Stomach (tissue), 8 donors: ENCODE measurements at regions not wholly inside any gene's neighbourhood (a gene's known extent, or its start where the extent isn't known, plus 50 kb on each side); places are given as distances from the start of the nearest gene placed in this dataset.

Source experiments
- DNase-seq, 2 donors: peaks; one replicate each; pipeline versions ENCODE4 v3.0.0 to v3.0.0-alpha.2; 2013 to 2019
- H3K27ac ChIP-seq, 5 donors: fragments of 200-600 bp in 4 of 5; sonication (generic) in 4 of 5; one replicate each; pipeline ENCODE4 v1.5.1; 2013 to 2019; ENCODE audit warnings: mild to moderate bottlenecking in 1 of 5, moderate library complexity in 1 of 5
- H3K27me3 ChIP-seq, 3 donors: fragments of 200-600 bp; sonication (generic); one replicate each; pipeline ENCODE4 v1.5.1; 2017 to 2019; ENCODE audit warnings: mixed run types in 1 of 3
- H3K36me3 ChIP-seq, 4 donors: fragments of 200-600 bp; sonication (generic); 1 replicate in 3 of 4; 2 replicates in 1 of 4; pipeline ENCODE4 v1.5.1; 2016 to 2019
- H3K4me1 ChIP-seq, 4 donors: fragments of 200-600 bp; sonication (generic); one replicate each; pipeline ENCODE4 v1.5.1; 2016 to 2019
- H3K4me3 ChIP-seq, 4 donors: fragments of 200-600 bp; sonication (generic) in 3 of 4; one replicate each; pipeline ENCODE4 v1.5.1; 2016 to 2019; ENCODE audit warnings: mild to moderate bottlenecking in 1 of 4
- H3K9me3 ChIP-seq, 4 donors: fragments of 200-600 bp; sonication (generic); one replicate each; pipeline ENCODE4 v1.5.1; 2016 to 2019
- CTCF ChIP-seq, 7 experiments: fragments of 450-650 bp in 4 of 7; fragments of 200-600 bp in 3 of 7; sonication (generic) in 3 of 7; IDR thresholded peaks; one replicate each; pipeline ENCODE4 v1.5.1; 2016 to 2019; ENCODE audit warnings: antibody characterized with exemption in 7 of 7, control low read depth in 2 of 7, mild to moderate bottlenecking in 1 of 7
- EP300 ChIP-seq: sonication (generic); formaldehyde crosslinking; IDR thresholded peaks from one replicate; pipeline ENCODE4 v1.6.1; 2017; ENCODE audit warnings: antibody characterized with exemption
- POLR2A ChIP-seq, 4 donors: fragments of 450-650 bp; IDR thresholded peaks; one replicate each; pipeline ENCODE4 v1.6.1; 2016; ENCODE audit warnings: antibody characterized with exemption in 4 of 4, control low read depth in 2 of 4, mild to moderate bottlenecking in 1 of 4, moderate library complexity in 1 of 4
- POLR2AphosphoS5 ChIP-seq, 3 donors: sonication (generic); formaldehyde crosslinking; IDR thresholded peaks; one replicate each; pipeline ENCODE4 v1.6.1; 2016; ENCODE audit warnings: antibody characterized with exemption in 3 of 3
- WGBS, 5 donors: extraction: QIAGEN DNeasy Blood & Tissue Kit in 3 of 5; methylation state at CpG; one replicate each; pipeline versions ENCODE4 v1.1.5 to v1.1.7; 2013 to 2018; 5-methylcytosine and 5-hydroxymethylcytosine counted together
- intact Hi-C: fragments of 100-400 bp; cut with DNase I; formaldehyde crosslinking; loops from one replicate; pipeline ENCODE4 v1.15.1; 2023; ENCODE audit warnings: low total_unique reads
- donor health status: healthy with polysubstance abuse.
- donor health status: Bipolar disorder and iron deficiency.
- donor health status: healthy.

DNA sequence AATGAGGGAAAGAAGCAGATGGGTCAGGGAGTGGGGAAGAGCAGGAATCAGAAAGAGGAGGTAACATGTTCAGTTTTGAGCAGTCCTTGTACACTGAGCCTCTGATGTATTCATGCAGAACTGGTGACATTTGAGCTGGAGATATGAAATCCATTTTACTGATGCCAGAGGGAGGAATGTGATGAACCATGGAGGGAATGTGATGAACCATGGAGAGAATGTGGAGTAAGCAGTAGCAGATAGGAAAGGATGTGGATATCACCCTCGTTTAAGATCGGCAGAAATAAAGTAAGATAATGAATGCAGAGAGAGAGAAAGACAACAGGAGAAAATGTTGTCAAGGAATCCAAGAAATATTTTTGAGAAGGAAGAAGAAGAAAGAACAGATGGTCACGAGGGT, 231.6 kb downstream of the TBXT start:
- TF ChIP-seq EP300, result no peak
- TF ChIP-seq POLR2AphosphoS5 (IDR thresholded peaks at IDR 0.05), result no peak
- no peak for TF ChIP-seq CTCF (IDR thresholded peaks at IDR 0.05)
- TF ChIP-seq POLR2A (IDR thresholded peaks at IDR 0.05), result no peak
- Histone ChIP-seq H3K4me3 (no peak overlapping the region), H3K36me3 (no peaks in the 10 kb centered on the region), H3K27ac (no peak overlapping the region), H3K9me3 (no peaks in the 10 kb centered on the region), H3K4me1 (no peaks in the 10 kb centered on the region), H3K27me3 (no peaks in the 10 kb centered on the region)
- intact Hi-C loops, result no loop called here
- 81 to 87% (median 85%) methylated on average over 3 of the region's 3 CpGs for WGBS, 5 donors
- DNase-seq, result no peak

GRCh38 chr6:165931675-165932074, 236.0 kb downstream of the TBXT start:
- DNase-seq, result no peak
- no peak overlapping the region for H3K4me3 ChIP-seq
- WGBS, 5 donors, result 58 to 72% (median 60%) methylated on average over 9 of the region's 9 CpGs
- H3K9me3 ChIP-seq, result no peaks in the 10 kb centered on the region
- no peaks in the 10 kb centered on the region for H3K27me3 ChIP-seq
- TF ChIP-seq POLR2AphosphoS5 (IDR thresholded peaks at IDR 0.05), result no peak
- intact Hi-C loops, result no loop called here
- H3K27ac ChIP-seq, result no peak overlapping the region
- H3K36me3 ChIP-seq, result no peaks in the 10 kb centered on the region
- H3K4me1 ChIP-seq, result no peaks in the 10 kb centered on the region

DNA sequence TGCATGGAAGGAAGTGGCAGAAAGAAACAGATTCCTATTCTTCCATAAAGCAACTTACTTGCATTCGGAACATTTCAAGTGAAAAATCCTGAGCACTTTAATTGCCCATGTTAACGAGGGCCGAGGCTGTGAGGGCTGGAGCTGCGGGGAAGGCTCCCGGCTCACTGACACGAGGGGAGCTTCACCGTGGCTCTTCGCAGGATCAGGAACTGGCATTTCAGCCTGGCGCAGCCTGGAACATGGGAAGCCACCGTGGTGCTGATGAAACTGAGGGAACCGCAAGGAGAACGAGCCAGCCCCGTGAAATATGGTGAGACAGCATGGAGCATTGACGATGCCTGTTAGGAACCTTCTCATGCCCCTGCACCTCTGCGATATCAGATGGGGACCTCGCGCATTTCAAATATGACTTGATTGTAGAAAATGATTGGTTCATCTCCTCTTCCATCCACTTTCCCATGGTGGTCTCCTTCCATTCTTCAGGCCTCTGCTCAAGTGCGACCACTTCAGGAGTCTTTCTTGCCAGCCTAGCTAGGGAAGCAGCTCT, 236.9 kb downstream of the TBXT start:
- TF ChIP-seq CTCF (IDR thresholded peaks at IDR 0.05) (no peak), POLR2A (IDR thresholded peaks at IDR 0.05) (no peak), POLR2AphosphoS5 (IDR thresholded peaks at IDR 0.05) (no peak), EP300 (no peak)
- H3K4me3 ChIP-seq, result no peak overlapping the region

DNA sequence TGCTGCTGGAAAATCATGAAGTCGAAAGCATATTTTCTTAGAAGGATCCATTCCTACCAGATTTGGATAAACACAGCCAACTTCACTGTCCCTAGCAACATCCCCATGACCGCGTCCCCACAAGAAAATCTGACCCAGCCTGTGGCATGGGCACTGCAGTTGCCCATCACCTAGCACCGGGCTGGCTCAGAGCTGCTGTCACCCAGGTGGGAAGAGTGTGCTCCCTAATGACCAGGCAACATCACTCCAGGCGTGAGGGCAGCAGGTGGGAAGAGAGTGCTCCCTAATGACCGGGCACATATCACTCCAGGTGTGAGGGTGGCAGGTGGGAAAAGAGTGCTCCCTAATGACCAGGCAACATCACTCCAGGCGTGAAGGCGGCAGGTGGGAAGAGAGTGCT, 238.0 kb downstream of the TBXT start:
- Histone ChIP-seq H3K27ac (no peak overlapping the region), H3K9me3 (no peaks in the 10 kb centered on the region), H3K4me3 (no peak overlapping the region), H3K4me1 (no peaks in the 10 kb centered on the region), H3K36me3 (no peaks in the 10 kb centered on the region), H3K27me3 (no peaks in the 10 kb centered on the region)
- DNase-seq, result no peak
- no peak for TF ChIP-seq POLR2AphosphoS5 (IDR thresholded peaks at IDR 0.05)
- TF ChIP-seq POLR2A (IDR thresholded peaks at IDR 0.05), result no peak
- no peak for TF ChIP-seq EP300
- 84 to 93% (median 92%) methylated on average over 4 to 8 of the region's 8 CpGs for WGBS, 5 donors
- intact Hi-C loops, result no loop called here

More for the DNA sequence above, 236.9 kb downstream of the TBXT start:
- H3K4me1 ChIP-seq, result no peaks in the 10 kb centered on the region
- WGBS, 5 donors, result 89 to 93% (median 92%) methylated on average over 17 to 18 of the region's 18 CpGs
- no peak overlapping the region for H3K27ac ChIP-seq
- no peaks in the 10 kb centered on the region for H3K27me3 ChIP-seq
- no peaks in the 10 kb centered on the region for H3K36me3 ChIP-seq
- no peaks in the 10 kb centered on the region for H3K9me3 ChIP-seq
- DNase-seq, result no peak
- intact Hi-C loops, result no loop called here

- Histone ChIP-seq H3K36me3 (no peaks in the 10 kb centered on the region), H3K27ac (no peak overlapping the region), H3K4me1 (no peaks in the 10 kb centered on the region), H3K4me3 (no peak overlapping the region), H3K27me3 (no peaks in the 10 kb centered on the region), H3K9me3 (no peaks in the 10 kb centered on the region)
- TF ChIP-seq CTCF (IDR thresholded peaks at IDR 0.05) (no peak), EP300 (no peak), POLR2A (IDR thresholded peaks at IDR 0.05) (no peak)
- intact Hi-C loops, result no loop called here
- no peak for DNase-seq
- 39 to 51% (median 41%) methylated on average over 4 of the region's 4 CpGs for WGBS, 5 donors
These were observed 241.3 kb downstream of the TBXT start for GRCh38 chr6:165926378-165926777.
